Tibial nerve (tissue), 4 donors: ENCODE measurements at regions not wholly inside any gene's neighbourhood (a gene's known extent, or its start where the extent isn't known, plus 50 kb on each side); places are given as distances from the start of the nearest gene placed in this dataset.

Source experiments
- EP300 ChIP-seq, 2 donors: sonication (generic); formaldehyde crosslinking; IDR thresholded peaks; one replicate each; pipeline ENCODE4 v1.6.1; 2017; ENCODE audit warnings: antibody characterized with exemption in 2 of 2, mild to moderate bottlenecking in 1 of 2
- POLR2A ChIP-seq, 2 donors: fragments of 450-650 bp; IDR thresholded peaks; one replicate each; pipeline ENCODE4 v1.6.1; 2017; ENCODE audit warnings: antibody characterized with exemption in 2 of 2, mild to moderate bottlenecking in 2 of 2, moderate library complexity in 2 of 2
- TF ChIP-seq, protein P1 (sequence below), 5 experiments: fragments of 200-600 bp in 3 of 5; fragments of 450-650 bp in 2 of 5; sonication (generic) in 3 of 5; IDR thresholded peaks; one replicate each; pipeline ENCODE4 v1.5.1; 2016 to 2019; ENCODE audit warnings: antibody characterized with exemption in 5 of 5, mild to moderate bottlenecking in 3 of 5, moderate library complexity in 2 of 5

DNA sequence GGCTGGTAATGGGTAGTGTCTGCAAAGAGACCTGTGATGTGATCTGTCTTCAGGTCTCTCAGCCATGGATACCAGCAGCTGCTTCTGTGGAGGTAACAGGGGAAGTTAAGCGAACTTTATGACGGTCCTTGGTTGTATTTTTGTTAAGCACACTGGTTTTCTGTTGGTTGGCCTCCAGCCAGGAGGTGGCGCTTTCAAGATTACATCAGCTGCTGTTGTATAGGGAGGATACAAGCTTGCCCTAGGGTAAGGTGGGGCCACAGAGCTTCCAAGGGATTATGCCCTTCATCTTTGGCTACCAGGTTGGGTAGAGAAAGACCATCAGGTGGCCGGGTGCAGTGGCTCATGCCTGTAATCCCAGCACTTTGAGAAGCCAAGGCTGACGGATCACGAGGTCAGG, 834.2 kb upstream of the GALNTL6 start:
- TF ChIP-seq, protein P1, sequence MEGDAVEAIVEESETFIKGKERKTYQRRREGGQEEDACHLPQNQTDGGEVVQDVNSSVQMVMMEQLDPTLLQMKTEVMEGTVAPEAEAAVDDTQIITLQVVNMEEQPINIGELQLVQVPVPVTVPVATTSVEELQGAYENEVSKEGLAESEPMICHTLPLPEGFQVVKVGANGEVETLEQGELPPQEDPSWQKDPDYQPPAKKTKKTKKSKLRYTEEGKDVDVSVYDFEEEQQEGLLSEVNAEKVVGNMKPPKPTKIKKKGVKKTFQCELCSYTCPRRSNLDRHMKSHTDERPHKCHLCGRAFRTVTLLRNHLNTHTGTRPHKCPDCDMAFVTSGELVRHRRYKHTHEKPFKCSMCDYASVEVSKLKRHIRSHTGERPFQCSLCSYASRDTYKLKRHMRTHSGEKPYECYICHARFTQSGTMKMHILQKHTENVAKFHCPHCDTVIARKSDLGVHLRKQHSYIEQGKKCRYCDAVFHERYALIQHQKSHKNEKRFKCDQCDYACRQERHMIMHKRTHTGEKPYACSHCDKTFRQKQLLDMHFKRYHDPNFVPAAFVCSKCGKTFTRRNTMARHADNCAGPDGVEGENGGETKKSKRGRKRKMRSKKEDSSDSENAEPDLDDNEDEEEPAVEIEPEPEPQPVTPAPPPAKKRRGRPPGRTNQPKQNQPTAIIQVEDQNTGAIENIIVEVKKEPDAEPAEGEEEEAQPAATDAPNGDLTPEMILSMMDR (IDR thresholded peaks at IDR 0.05), result no peak
- TF ChIP-seq POLR2A (IDR thresholded peaks at IDR 0.05) (no peak), EP300 (IDR thresholded peaks at IDR 0.05) (no peak)
